Activated T-cell treated with anti-CD3 and anti-CD28 coated beads for 24 hours (primary cell): ENCODE measurements at regions not wholly inside any gene's neighbourhood (a gene's known extent, or its start where the extent isn't known, plus 50 kb on each side); places are given as distances from the start of the nearest gene placed in this dataset.

Experiments
- DNase-seq: peaks from one replicate; pipeline ENCODE4 v3.0.0-alpha.2; 2020; ENCODE audit warnings: low read depth

- DNase-seq = no peak
Measured at GRCh38 chr18:77990131-77990530, 740.5 kb downstream of the GALR1 start.

- no peak for DNase-seq
Measured at GRCh38 chr18:77990901-77991300, 741.3 kb downstream of the GALR1 start.

DNA sequence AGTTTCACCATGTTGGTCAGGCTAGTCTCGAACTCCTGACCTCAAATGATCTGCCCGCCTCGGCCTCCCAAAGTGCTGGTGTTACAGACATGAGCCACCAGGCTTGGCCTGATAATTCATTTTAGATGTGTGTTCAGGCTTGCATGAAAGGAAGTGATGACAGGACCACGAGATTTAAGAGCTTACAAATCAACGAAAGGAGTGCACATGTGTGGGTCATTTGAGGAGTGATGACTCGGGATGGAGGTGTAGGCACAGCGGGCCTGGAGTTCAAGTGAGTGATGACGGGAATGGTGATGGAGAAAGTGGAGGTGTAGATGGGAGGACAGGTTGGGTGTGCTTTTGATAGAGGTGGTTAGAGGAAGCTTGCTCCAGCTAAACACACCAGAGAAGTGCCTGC is 742.4 kb downstream of the GALR1 start:
- DNase-seq = no peak

GRCh38 chr18:77993188-77993981 is 743.7 kb downstream of the GALR1 start:
- DNase-seq = no peak

DNA sequence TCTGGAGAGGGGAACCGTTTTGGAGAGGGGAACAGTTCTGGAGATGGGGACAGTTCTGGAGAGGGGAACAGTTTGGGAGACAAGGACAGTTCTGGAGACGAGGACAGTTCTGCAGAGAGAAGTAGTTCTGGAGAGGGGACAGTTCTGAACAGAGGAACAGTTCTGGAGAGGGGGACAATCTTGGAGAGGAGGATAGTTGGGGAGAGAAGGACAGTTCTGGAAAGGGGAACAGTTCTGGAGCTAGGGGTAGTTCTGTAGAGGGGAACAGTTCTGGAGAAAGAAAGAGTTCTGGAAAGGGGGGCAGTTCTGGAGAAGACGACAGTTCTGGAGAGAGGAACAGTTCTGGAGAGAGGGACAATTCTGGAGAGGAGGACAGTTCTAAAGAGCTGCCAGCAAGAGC is 745.9 kb downstream of the GALR1 start:
- no peak for DNase-seq

- no peak for DNase-seq
Measured at GRCh38 chr18:77996737-77997136, 747.1 kb downstream of the GALR1 start.

DNA sequence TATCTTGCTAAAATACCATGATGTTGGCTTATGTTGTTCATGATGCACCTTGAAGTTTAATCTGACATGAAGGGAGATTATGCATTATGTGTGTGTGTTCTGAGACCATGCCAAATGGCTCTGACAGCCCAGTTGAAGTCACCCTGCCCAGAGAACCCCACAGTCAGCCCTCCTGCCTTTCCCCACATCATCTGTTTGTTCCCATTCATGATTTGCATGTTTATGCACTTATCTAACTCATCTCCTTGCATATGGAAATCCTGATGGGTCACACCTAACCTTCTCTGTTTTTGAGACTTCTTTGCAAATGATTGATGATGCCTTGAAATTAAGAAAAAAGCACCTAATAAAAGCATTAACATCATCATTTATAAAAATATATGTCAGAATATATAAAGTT is 752.2 kb downstream of the GALR1 start:
- no peak for DNase-seq

- DNase-seq = no peak
Measured at GRCh38 chr18:78006006-78006773, 756.5 kb downstream of the GALR1 start.

GRCh38 chr18:78006774-78007260 is 757.2 kb downstream of the GALR1 start:
- DNase-seq = no peak

- DNase-seq = no peak
Measured at GRCh38 chr18:78010363-78010762, 760.7 kb downstream of the GALR1 start.

- no peak for DNase-seq
Measured at GRCh38 chr18:78017869-78018268, 768.2 kb downstream of the GALR1 start.

GRCh38 chr18:78021196-78021595 is 771.5 kb downstream of the GALR1 start:
- DNase-seq = no peak

- no peak for DNase-seq
Measured at GRCh38 chr18:78031589-78031988, 781.9 kb downstream of the GALR1 start.

DNA sequence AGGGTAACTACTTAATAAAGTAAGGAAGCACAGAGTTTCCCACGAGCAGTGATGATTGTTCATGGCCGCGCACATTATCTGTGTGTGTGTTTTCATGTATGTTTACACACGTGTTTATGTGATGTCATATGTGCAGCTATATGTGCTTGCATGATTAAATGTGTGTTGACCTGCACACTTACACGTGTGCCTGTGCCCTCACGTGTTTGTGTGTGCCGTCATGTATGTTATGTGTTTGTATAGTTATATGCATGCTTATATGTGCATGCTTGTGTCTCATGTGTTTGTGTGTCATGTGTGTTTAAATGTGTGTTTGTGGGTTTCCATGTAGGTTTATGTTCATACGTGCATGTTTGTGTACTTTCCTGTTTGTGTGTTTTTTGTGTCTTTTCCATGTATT is 782.3 kb downstream of the GALR1 start:
- no peak for DNase-seq

DNA sequence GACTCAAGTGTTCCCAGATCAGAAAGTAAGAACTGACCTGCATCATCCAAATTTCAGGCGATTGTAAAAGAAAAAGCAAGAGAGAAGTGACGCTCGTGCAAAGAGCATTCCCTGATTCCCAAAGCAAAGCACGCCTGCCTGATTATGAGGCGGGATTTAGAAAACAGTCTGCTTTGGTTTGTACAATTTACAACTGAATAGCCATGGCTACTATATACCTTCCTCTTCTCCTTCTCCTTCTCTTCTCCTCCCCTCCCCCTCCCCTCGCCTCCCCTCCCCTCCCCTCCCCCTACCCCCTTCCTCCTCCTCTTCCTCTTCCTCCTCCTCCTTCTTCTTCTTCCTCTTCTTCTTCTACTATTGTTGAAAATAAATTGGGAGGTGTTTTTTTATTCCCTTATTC is 782.9 kb downstream of the GALR1 start:
- DNase-seq = no peak

GRCh38 chr18:78034755-78035154 is 785.1 kb downstream of the GALR1 start:
- DNase-seq = no peak

DNA sequence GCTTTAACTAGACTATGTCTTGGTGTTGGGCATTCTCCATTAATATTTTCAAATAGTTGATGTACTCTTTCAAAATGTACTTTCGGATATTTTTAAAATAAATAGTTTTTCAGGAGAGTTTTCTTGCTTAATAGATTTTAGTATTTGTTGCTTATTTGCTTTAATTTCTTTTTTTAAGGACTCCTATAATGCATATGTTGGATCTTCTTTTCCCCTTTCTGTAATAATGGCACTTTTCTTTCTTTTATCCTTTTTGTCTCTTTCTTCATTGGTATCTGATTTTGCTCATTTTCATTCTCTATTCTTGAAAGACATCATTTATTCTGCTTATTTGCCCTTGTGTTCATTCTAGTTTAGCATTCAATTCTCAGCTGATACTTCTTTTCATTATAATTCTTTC is 791.6 kb downstream of the GALR1 start:
- DNase-seq = no peak

GRCh38 chr18:78046631-78047030 is 797.0 kb downstream of the GALR1 start:
- DNase-seq = no peak

DNA sequence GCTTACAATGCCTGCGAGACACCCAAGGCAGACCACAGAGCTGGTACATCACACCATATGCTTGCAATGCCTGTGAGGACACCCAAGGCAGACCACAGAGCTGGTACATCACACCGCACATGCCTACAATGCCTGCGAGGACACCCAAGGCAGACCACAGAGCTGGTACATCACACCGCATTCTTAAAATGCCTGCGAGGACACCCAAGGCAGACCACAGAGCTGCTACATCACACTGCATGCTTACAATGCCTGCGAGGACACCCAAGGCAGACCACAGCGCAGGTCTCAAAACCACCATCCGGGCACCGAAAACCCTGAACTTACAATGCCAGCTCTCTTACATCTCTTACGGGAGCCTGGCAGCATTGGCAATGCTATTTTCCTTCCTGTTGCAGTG is 799.6 kb downstream of the GALR1 start:
- DNase-seq = no peak

DNA sequence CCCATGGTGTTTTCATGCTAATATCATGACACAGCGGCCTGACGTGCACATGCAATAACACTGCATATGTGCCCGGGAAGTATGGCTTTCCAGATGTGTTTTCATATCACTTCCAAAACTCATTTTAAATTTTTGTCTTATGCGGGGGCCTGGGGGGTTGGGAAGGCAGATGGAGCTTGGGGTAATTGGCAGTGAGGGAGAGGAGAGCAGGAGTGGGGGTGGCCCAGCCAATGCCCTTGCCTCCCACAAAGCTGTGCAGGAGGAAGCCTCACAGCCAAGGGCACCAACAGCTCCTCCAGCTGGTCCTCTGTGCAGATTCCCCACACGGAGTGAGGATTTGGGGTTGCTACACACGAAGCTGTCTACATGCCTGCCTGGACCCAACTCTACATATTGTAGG is 805.2 kb downstream of the GALR1 start:
- no peak for DNase-seq

GRCh38 chr18:78056011-78056410 is 806.4 kb downstream of the GALR1 start:
- DNase-seq = no peak

GRCh38 chr18:78069784-78070664 is 820.4 kb downstream of the GALR1 start:
- no peak for DNase-seq
